Stimulated activated CD4-positive, alpha-beta T cell treated with anti-CD3 and anti-CD28 coated beads, Interleukin-12 subunit alpha, Interleukin-12 subunit beta, amount 100 ng/mL, for 4 hours (primary cell): ENCODE measurements at regions not wholly inside any gene's neighbourhood (a gene's known extent, or its start where the extent isn't known, plus 50 kb on each side); places are given as distances from the start of the nearest gene placed in this dataset.
"Not testable (repeated sequence)": the region's sequence is repeated elsewhere in the genome, so short reads cannot be mapped to it uniquely, and the experiment has no call there.

ENCODE experiments used
- DNase-seq: peaks from one replicate; pipeline ENCODE4 v3.0.0-alpha.2; 2020

- no peak for DNase-seq
Observed at GRCh38 chr2:43144263-43144662, 82.1 kb downstream of the ZFP36L2 start.

- no peak for DNase-seq
Observed at GRCh38 chr2:43143756-43144155, 82.7 kb downstream of the ZFP36L2 start.

GRCh38 chr2:43142921-43143438 is 83.4 kb downstream of the ZFP36L2 start:
- no peak for DNase-seq

- not testable (repeated sequence) for DNase-seq
Observed at GRCh38 chr2:43141636-43142151, 84.7 kb downstream of the ZFP36L2 start.

- DNase-seq, result no peak
Observed at GRCh38 chr2:43139996-43140621, 86.3 kb downstream of the ZFP36L2 start.

- DNase-seq, result no peak
Observed at GRCh38 chr2:43139501-43139900, 86.9 kb downstream of the ZFP36L2 start.

- no peak for DNase-seq
Observed at GRCh38 chr2:43138441-43138840, 88.0 kb downstream of the ZFP36L2 start.

- DNase-seq, result peak; percentile 43
Observed at GRCh38 chr2:43136876-43137275, 89.5 kb downstream of the ZFP36L2 start.

- no peak for DNase-seq
Observed at GRCh38 chr2:43136011-43136799, 90.2 kb downstream of the ZFP36L2 start.

GRCh38 chr2:43135583-43135982 is 90.8 kb downstream of the ZFP36L2 start:
- DNase-seq, result no peak

- no peak for DNase-seq
Observed at GRCh38 chr2:43134571-43134889, 91.9 kb downstream of the ZFP36L2 start.

GRCh38 chr2:43133708-43134570 is 92.5 kb downstream of the ZFP36L2 start:
- peak; percentile 43 for DNase-seq

GRCh38 chr2:43133336-43133707 is 93.1 kb downstream of the ZFP36L2 start:
- no peak for DNase-seq

- no peak for DNase-seq
Observed at GRCh38 chr2:43132683-43133301, 93.6 kb downstream of the ZFP36L2 start.

- no peak for DNase-seq
Observed at GRCh38 chr2:43131890-43132682, 94.3 kb downstream of the ZFP36L2 start.

GRCh38 chr2:43131051-43131889 is 95.1 kb downstream of the ZFP36L2 start:
- peak; percentile 54 for DNase-seq

GRCh38 chr2:43130548-43130875 is 95.9 kb downstream of the ZFP36L2 start:
- DNase-seq, result no peak

- DNase-seq, result no peak
Observed at GRCh38 chr2:43129676-43130547, 96.5 kb downstream of the ZFP36L2 start.

GRCh38 chr2:43128559-43128955 is 97.8 kb downstream of the ZFP36L2 start:
- DNase-seq, result no peak

- no peak for DNase-seq
Observed at GRCh38 chr2:43127941-43128558, 98.4 kb downstream of the ZFP36L2 start.
